Upper lobe of left lung (tissue), 4 donors: ENCODE measurements at regions not wholly inside any gene's neighbourhood (a gene's known extent, or its start where the extent isn't known, plus 50 kb on each side); places are given as distances from the start of the nearest gene placed in this dataset.

Source experiments
- CTCF ChIP-seq, 6 experiments: fragments of 450-650 bp in 4 of 6; fragments of 200-600 bp in 2 of 6; sonication (generic) in 2 of 6; IDR thresholded peaks; one replicate each; pipeline ENCODE4 v1.5.1; 2016 to 2019; ENCODE audit warnings: antibody characterized with exemption in 6 of 6
- EP300 ChIP-seq, 4 donors: sonication (generic); formaldehyde crosslinking; IDR thresholded peaks; one replicate each; pipeline ENCODE4 v1.5.1; 2017; ENCODE audit warnings: antibody characterized with exemption in 4 of 4, control low read depth in 2 of 4
- POLR2A ChIP-seq, 4 donors: fragments of 450-650 bp; IDR thresholded peaks; one replicate each; pipeline ENCODE4 v1.5.1; 2016 to 2017; ENCODE audit warnings: antibody characterized with exemption in 4 of 4, mild to moderate bottlenecking in 2 of 4
- POLR2AphosphoS5 ChIP-seq, 2 donors: sonication (generic); formaldehyde crosslinking; IDR thresholded peaks; one replicate each; pipeline ENCODE4 v1.5.1; 2017; ENCODE audit warnings: antibody characterized with exemption in 2 of 2

- TF ChIP-seq CTCF (IDR thresholded peaks at IDR 0.05), result no peak
- TF ChIP-seq POLR2A (IDR thresholded peaks at IDR 0.05), result no peak
- no peak for TF ChIP-seq POLR2AphosphoS5 (IDR thresholded peaks at IDR 0.05)
- no peak for TF ChIP-seq EP300 (IDR thresholded peaks at IDR 0.05)
These were observed 509.6 kb upstream of the USP24 start for GRCh38 chr1:55724551-55725325.
